K562 (cell line): ENCODE measurements at regions not wholly inside any gene's neighbourhood (a gene's known extent, or its start where the extent isn't known, plus 50 kb on each side); places are given as distances from the start of the nearest gene placed in this dataset.

Experiments
- ATAC-seq: fragments of 200-7000 bp; cut with Tn5 transposase; 3 replicates; pipeline ENCODE4 v1.9.1; 2020; ENCODE audit warnings: moderate library complexity
- BruUV-seq: library from RNA; stranded (reverse); fragments of 400-500 nt; replicated peaks from 2 replicates; lab custom pipeline; 2021; lab: Mats Ljungman, UMichigan
- CTCF ChIA-PET: fragments of 300-600 bp; formaldehyde crosslinking; extraction: SDS; loops from one replicate; lab custom pipeline; 2021; ENCODE audit warnings: low intra/inter-chr PET ratio; lab: Yijun Ruan, JAX
- POLR2A ChIA-PET: fragments of 300-600, 350-650 bp; sonication (Branson Sonifier 250); formaldehyde crosslinking; extraction: SDS; loops from one replicate; lab custom pipeline; 2021; ENCODE audit warnings: antibody characterized with exemption, inconsistent platforms; lab: Yijun Ruan, JAX
- DNase-seq, 4 experiments: peaks; one replicate each; pipeline versions ENCODE4 v3.0.0 to v3.0.0-alpha.2; 2011 to 2018; ENCODE audit warnings: low spot score in 3 of 4, mixed read lengths in 3 of 4; ENCODE audit errors: extremely low read depth in 1 of 4
- FAIRE-seq: peaks from 2 replicates; lab custom pipeline; 2011; peaks lifted over from hg19 to GRCh38; lab: Jason Lieb, UNC
- H2AFZ ChIP-seq: 2 replicates; pipeline ENCODE4 v1.6.0; 2011; ENCODE audit warnings: low read depth, low read length, control low read depth, inconsistent platforms
- H3K27ac ChIP-seq: fragments of 200-600 bp; 3 replicates; pipeline ENCODE4 v1.8.0; 2011; ENCODE audit warnings: low read depth, mild to moderate bottlenecking, control low read depth, inconsistent platforms, low read length, moderate library complexity, mixed read lengths; ENCODE audit errors: extremely low read depth
- H3K27me3 ChIP-seq, 2 experiments: fragments of 300-600 bp in 1 of 2; 2 replicates in 1 of 2; 3 replicates in 1 of 2; pipeline versions ENCODE4 v1.6.0 to v1.8.0; 2011; ENCODE audit warnings: inconsistent platforms in 2 of 2, low read length in 2 of 2, mild to moderate bottlenecking in 1 of 2, mixed read lengths in 1 of 2, moderate library complexity in 1 of 2; ENCODE audit not compliant: control insufficient read depth in 2 of 2, insufficient read depth in 2 of 2
- H3K36me3 ChIP-seq: fragments of 300-600 bp; 3 replicates; pipeline ENCODE4 v1.8.0; 2011; ENCODE audit warnings: mild to moderate bottlenecking, low read length, inconsistent platforms; ENCODE audit not compliant: control insufficient read depth, insufficient read depth
- H3K4me1 ChIP-seq, 2 experiments: fragments of 200-600 bp in 1 of 2; replicated peaks in 1 of 2; 2 replicates in 1 of 2; 3 replicates in 1 of 2; pipeline versions ENCODE4 v1.5.1 to v1.8.0; 2011; ENCODE audit warnings: inconsistent platforms in 2 of 2, low read length in 2 of 2, mild to moderate bottlenecking in 1 of 2, mixed read lengths in 1 of 2, moderate library complexity in 1 of 2; ENCODE audit not compliant: control insufficient read depth in 2 of 2, insufficient read depth in 2 of 2
- H3K4me2 ChIP-seq: 2 replicates; pipeline ENCODE4 v1.6.1; 2011; ENCODE audit warnings: low read length, control low read depth, inconsistent platforms, mixed read lengths; ENCODE audit not compliant: insufficient read depth
- H3K4me3 ChIP-seq: fragments of 200-600 bp; sonication (generic), shearing (Covaris generic); 2 replicates; pipeline ENCODE4 v1.5.1; 2016; ENCODE audit warnings: control low read depth, inconsistent platforms
- H3K79me2 ChIP-seq: fragments of 200-600 bp; 3 replicates; pipeline ENCODE4 v1.8.0; 2011; ENCODE audit warnings: low read length, inconsistent platforms; ENCODE audit not compliant: control insufficient read depth, insufficient read depth
- H3K9ac ChIP-seq, 2 experiments: 2 replicates each; pipeline versions ENCODE4 v1.6.0 to v1.6.1; 2011; ENCODE audit warnings: low read depth in 2 of 2, low read length in 2 of 2, control low read depth in 1 of 2, inconsistent platforms in 1 of 2, mild to moderate bottlenecking in 1 of 2, mixed read lengths in 1 of 2; ENCODE audit not compliant: insufficient read depth in 1 of 2
- H3K9me1 ChIP-seq: one replicate; pipeline ENCODE4 v1.6.0; 2011; ENCODE audit warnings: inconsistent platforms, mild to moderate bottlenecking, low read length, moderate library complexity; ENCODE audit not compliant: control insufficient read depth, insufficient read depth
- H3K9me3 ChIP-seq: replicated peaks from 2 replicates; pipeline ENCODE4 v1.5.1; 2011; ENCODE audit warnings: low read depth, low read length, inconsistent platforms; ENCODE audit not compliant: control insufficient read depth, insufficient read depth
- H4K20me1 ChIP-seq: replicated peaks from 2 replicates; pipeline ENCODE4 v1.6.1; 2011; ENCODE audit warnings: low read length, inconsistent platforms, mixed read lengths; ENCODE audit not compliant: control insufficient read depth, insufficient read depth
- ADNP ChIP-seq: fragments of 200-800 bp; sonication (Bioruptor generic); IDR thresholded peaks from 2 replicates; pipeline ENCODE4 v1.6.1; 2016; ENCODE audit warnings: missing genetic modification characterization, missing compliant biosample characterization
- CEBPG ChIP-seq, 3 experiments: fragments of 200-800 bp in 1 of 3; sonication (Bioruptor generic) in 1 of 3; sonication (generic) in 1 of 3; formaldehyde crosslinking in 1 of 3; IDR thresholded peaks in 2 of 3; conservative IDR thresholded peaks in 1 of 3; 2 replicates each; pipeline versions ENCODE4 v1.6.1 to v1.8.0; 2016 to 2022; ENCODE audit warnings: missing compliant biosample characterization in 2 of 3, missing genetic modification characterization in 2 of 3, mild to moderate bottlenecking in 1 of 3, missing genetic modification reagents in 1 of 3
- COPS2 ChIP-seq: fragments of 450-650 bp; conservative IDR thresholded peaks from 2 replicates; pipeline ENCODE4 v1.6.1; 2016; ENCODE audit warnings: mild to moderate bottlenecking, moderate library complexity
- IRF2 ChIP-seq: sonication (generic); formaldehyde crosslinking; IDR thresholded peaks from 2 replicates; pipeline ENCODE4 v1.8.1; 2022; ENCODE audit warnings: mild to moderate bottlenecking, missing genetic modification reagents
- MYNN ChIP-seq, 2 experiments: sonication (generic); formaldehyde crosslinking in 1 of 2; IDR thresholded peaks; 2 replicates each; pipeline versions ENCODE4 v1.5.0 to v1.6.1; 2016 to 2020; ENCODE audit warnings: antibody characterized with exemption in 1 of 2, missing genetic modification reagents in 1 of 2
- NR0B1 ChIP-seq: fragments of 450-650 bp; IDR thresholded peaks from one replicate; pipeline ENCODE4 v1.6.1; 2018; ENCODE audit warnings: mild to moderate bottlenecking, moderate library complexity; ENCODE audit not compliant: partially characterized antibody
- ZNF830 ChIP-seq: fragments of 250-450 bp; sonication (Bioruptor Pico); IDR thresholded peaks from 2 replicates; pipeline ENCODE4 v1.5.0; 2021; ENCODE audit warnings: mild to moderate bottlenecking
- WGBS: fragments of 100-300 bp; shearing (Covaris generic); methylation state at CpG from one replicate; pipeline ENCODE4 v1.1.6; 2016; ENCODE audit warnings: low coverage, mixed read lengths; ENCODE audit not compliant: insufficient coverage; ENCODE audit errors: missing lambda C conversion rate; 5-methylcytosine and 5-hydroxymethylcytosine counted together
- in situ Hi-C: fragments of 300-500 bp; cut with MboI; formaldehyde crosslinking; loops from 4 replicates; pipeline ENCODE4 v1.15.0; 2018; ENCODE audit warnings: inconsistent platforms, mixed read lengths
- intact Hi-C: fragments of 100-400 bp; cut with micrococcal nuclease; formaldehyde crosslinking; loops from 2 replicates; pipeline ENCODE4 v1.14.2; 2022
- TF ChIP-seq, protein P1 (sequence below): sonication (generic); formaldehyde crosslinking; IDR thresholded peaks from 2 replicates; pipeline ENCODE4 v1.9.0; 2022; ENCODE audit warnings: mild to moderate bottlenecking, missing genetic modification reagents
- TF ChIP-seq, protein P2 (sequence below): fragments of 200-600 bp; sonication (generic); IDR thresholded peaks from one replicate; pipeline ENCODE4 v1.6.1; 2012; ENCODE audit warnings: mild to moderate bottlenecking, low read depth, low read length, inconsistent platforms

DNA sequence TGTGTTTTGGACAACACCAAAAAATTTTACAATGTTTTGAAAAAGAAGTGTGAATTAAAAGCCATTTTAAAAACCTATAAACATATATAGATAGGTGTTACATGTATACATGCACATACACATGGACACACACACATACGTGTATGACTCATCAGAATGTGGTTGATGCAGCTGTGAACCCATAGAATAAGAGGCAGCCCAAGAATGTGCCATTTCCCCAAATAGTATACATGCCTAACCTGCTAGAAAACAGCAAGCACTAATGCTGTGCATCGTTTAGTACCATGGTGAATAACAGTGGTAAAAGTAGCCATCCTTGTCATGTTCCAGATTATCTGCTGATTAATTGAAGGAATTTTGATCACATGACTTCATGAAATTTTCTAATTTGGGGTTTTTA, 149.0 kb downstream of the DSEL start:
- H3K4me1 ChIP-seq = no peaks in the 10 kb centered on the region
- DNase-seq (no peak), FAIRE-seq (no peak), ATAC-seq (no peak)
- CTCF ChIA-PET = no interaction called here
- no peaks in the 10 kb centered on the region for H3K27me3 ChIP-seq
- no peak overlapping the region for H3K4me3 ChIP-seq
- no peaks in the 10 kb centered on the region for H3K9me3 ChIP-seq
- H2AFZ ChIP-seq = no peak overlapping the region
- POLR2A ChIA-PET = no interaction called here
- H3K79me2 ChIP-seq = no peaks in the 10 kb centered on the region
- no peak overlapping the region for H3K27ac ChIP-seq
- no peak overlapping the region for H3K4me2 ChIP-seq
- no TSS peak for BruUV-seq
- in situ Hi-C loops = no loop called here
- H4K20me1 ChIP-seq = no peaks in the 10 kb centered on the region
- 0% methylated on average over 2 of the region's 2 CpGs for WGBS
- H3K9ac ChIP-seq = no peak overlapping the region
- intact Hi-C loops = no loop called here
- H3K36me3 ChIP-seq = no peaks in the 10 kb centered on the region
- no peaks in the 10 kb centered on the region for H3K9me1 ChIP-seq
- TF ChIP-seq COPS2 = no peak
- TF ChIP-seq CEBPG (CRISPR knock-in tag; IDR thresholded peaks at IDR 0.05) = no peak
- TF ChIP-seq CEBPG (tag; conservative IDR thresholded peaks at IDR 0.05 in 1 of 2, IDR thresholded peaks at IDR 0.05 in 1 of 2) = no peak
- TF ChIP-seq NR0B1 = no peak
- no peak for TF ChIP-seq MYNN (IDR thresholded peaks at IDR 0.05)
- TF ChIP-seq MYNN (CRISPR knock-in tag; IDR thresholded peaks at IDR 0.05) = no peak
- TF ChIP-seq, protein P1, sequence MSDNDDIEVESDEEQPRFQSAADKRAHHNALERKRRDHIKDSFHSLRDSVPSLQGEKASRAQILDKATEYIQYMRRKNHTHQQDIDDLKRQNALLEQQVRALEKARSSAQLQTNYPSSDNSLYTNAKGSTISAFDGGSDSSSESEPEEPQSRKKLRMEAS (CRISPR knock-in tag) = no peak
- TF ChIP-seq, protein P2, sequence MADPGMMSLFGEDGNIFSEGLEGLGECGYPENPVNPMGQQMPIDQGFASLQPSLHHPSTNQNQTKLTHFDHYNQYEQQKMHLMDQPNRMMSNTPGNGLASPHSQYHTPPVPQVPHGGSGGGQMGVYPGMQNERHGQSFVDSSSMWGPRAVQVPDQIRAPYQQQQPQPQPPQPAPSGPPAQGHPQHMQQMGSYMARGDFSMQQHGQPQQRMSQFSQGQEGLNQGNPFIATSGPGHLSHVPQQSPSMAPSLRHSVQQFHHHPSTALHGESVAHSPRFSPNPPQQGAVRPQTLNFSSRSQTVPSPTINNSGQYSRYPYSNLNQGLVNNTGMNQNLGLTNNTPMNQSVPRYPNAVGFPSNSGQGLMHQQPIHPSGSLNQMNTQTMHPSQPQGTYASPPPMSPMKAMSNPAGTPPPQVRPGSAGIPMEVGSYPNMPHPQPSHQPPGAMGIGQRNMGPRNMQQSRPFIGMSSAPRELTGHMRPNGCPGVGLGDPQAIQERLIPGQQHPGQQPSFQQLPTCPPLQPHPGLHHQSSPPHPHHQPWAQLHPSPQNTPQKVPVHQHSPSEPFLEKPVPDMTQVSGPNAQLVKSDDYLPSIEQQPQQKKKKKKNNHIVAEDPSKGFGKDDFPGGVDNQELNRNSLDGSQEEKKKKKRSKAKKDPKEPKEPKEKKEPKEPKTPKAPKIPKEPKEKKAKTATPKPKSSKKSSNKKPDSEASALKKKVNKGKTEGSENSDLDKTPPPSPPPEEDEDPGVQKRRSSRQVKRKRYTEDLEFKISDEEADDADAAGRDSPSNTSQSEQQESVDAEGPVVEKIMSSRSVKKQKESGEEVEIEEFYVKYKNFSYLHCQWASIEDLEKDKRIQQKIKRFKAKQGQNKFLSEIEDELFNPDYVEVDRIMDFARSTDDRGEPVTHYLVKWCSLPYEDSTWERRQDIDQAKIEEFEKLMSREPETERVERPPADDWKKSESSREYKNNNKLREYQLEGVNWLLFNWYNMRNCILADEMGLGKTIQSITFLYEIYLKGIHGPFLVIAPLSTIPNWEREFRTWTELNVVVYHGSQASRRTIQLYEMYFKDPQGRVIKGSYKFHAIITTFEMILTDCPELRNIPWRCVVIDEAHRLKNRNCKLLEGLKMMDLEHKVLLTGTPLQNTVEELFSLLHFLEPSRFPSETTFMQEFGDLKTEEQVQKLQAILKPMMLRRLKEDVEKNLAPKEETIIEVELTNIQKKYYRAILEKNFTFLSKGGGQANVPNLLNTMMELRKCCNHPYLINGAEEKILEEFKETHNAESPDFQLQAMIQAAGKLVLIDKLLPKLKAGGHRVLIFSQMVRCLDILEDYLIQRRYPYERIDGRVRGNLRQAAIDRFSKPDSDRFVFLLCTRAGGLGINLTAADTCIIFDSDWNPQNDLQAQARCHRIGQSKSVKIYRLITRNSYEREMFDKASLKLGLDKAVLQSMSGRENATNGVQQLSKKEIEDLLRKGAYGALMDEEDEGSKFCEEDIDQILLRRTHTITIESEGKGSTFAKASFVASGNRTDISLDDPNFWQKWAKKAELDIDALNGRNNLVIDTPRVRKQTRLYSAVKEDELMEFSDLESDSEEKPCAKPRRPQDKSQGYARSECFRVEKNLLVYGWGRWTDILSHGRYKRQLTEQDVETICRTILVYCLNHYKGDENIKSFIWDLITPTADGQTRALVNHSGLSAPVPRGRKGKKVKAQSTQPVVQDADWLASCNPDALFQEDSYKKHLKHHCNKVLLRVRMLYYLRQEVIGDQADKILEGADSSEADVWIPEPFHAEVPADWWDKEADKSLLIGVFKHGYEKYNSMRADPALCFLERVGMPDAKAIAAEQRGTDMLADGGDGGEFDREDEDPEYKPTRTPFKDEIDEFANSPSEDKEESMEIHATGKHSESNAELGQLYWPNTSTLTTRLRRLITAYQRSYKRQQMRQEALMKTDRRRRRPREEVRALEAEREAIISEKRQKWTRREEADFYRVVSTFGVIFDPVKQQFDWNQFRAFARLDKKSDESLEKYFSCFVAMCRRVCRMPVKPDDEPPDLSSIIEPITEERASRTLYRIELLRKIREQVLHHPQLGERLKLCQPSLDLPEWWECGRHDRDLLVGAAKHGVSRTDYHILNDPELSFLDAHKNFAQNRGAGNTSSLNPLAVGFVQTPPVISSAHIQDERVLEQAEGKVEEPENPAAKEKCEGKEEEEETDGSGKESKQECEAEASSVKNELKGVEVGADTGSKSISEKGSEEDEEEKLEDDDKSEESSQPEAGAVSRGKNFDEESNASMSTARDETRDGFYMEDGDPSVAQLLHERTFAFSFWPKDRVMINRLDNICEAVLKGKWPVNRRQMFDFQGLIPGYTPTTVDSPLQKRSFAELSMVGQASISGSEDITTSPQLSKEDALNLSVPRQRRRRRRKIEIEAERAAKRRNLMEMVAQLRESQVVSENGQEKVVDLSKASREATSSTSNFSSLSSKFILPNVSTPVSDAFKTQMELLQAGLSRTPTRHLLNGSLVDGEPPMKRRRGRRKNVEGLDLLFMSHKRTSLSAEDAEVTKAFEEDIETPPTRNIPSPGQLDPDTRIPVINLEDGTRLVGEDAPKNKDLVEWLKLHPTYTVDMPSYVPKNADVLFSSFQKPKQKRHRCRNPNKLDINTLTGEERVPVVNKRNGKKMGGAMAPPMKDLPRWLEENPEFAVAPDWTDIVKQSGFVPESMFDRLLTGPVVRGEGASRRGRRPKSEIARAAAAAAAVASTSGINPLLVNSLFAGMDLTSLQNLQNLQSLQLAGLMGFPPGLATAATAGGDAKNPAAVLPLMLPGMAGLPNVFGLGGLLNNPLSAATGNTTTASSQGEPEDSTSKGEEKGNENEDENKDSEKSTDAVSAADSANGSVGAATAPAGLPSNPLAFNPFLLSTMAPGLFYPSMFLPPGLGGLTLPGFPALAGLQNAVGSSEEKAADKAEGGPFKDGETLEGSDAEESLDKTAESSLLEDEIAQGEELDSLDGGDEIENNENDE = no peak
- TF ChIP-seq ADNP (tag) = no peak
- no peak for TF ChIP-seq ZNF830
- TF ChIP-seq IRF2 = no peak
